ENCODE measurements at regions not wholly inside any gene's neighbourhood (a gene's known extent, or its start where the extent isn't known, plus 50 kb on each side); places are given as distances from the start of the nearest gene placed in this dataset.

DNA sequence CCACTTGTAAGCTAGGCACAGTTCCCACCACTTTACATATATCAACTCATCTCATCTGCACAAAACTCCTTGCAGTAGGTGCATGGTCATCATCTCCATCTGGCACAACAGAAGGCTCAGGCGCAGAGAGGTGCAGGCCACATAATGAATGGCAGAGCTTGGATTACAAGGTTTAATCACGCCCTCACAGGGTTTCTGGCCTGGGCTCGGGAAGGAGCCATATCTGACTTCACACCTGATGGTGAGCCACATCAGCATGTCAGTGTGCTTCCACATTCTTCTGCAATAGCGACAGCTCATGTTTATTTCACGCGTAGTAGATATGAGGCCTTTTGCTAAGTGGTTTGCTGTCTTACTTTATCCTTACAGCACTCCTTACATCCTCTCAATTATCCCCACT lies 650.2 kb downstream of the INHBA start:
- TF ChIP-seq, protein P1, sequence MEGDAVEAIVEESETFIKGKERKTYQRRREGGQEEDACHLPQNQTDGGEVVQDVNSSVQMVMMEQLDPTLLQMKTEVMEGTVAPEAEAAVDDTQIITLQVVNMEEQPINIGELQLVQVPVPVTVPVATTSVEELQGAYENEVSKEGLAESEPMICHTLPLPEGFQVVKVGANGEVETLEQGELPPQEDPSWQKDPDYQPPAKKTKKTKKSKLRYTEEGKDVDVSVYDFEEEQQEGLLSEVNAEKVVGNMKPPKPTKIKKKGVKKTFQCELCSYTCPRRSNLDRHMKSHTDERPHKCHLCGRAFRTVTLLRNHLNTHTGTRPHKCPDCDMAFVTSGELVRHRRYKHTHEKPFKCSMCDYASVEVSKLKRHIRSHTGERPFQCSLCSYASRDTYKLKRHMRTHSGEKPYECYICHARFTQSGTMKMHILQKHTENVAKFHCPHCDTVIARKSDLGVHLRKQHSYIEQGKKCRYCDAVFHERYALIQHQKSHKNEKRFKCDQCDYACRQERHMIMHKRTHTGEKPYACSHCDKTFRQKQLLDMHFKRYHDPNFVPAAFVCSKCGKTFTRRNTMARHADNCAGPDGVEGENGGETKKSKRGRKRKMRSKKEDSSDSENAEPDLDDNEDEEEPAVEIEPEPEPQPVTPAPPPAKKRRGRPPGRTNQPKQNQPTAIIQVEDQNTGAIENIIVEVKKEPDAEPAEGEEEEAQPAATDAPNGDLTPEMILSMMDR (conservative IDR thresholded peaks at IDR 0.05; ENCODE audit: low read length) = no peak
- TF ChIP-seq EZH2phosphoT487 (IDR thresholded peaks at IDR 0.05; ENCODE audit: borderline replicate concordance, low read depth, low read length) = no peak
